Upper lobe of left lung (tissue), 6 donors: ENCODE measurements at regions not wholly inside any gene's neighbourhood (a gene's known extent, or its start where the extent isn't known, plus 50 kb on each side); places are given as distances from the start of the nearest gene placed in this dataset.
"Not testable (repeated sequence)": the region's sequence is repeated elsewhere in the genome, so short reads cannot be mapped to it uniquely, and the experiment has no call there.

ENCODE experiments used
- ATAC-seq, 2 donors: fragments of 200-7000 bp; cut with Tn5 transposase; one replicate each; pipeline ENCODE4 v1.9.1; 2022; ENCODE audit warnings: mild to moderate bottlenecking in 2 of 2, moderate library complexity in 2 of 2; ENCODE audit not compliant: low FRiP score in 2 of 2
- DNase-seq, 2 donors: peaks; one replicate each; pipeline ENCODE4 v3.0.0-alpha.2; 2019 to 2020
- H3K27ac ChIP-seq, 4 donors: fragments of 200-600 bp; sonication (generic); one replicate each; pipeline ENCODE4 v1.5.1; 2016 to 2019
- H3K27me3 ChIP-seq, 4 donors: fragments of 200-600 bp; sonication (generic); one replicate each; pipeline ENCODE4 v1.5.1; 2017 to 2019
- H3K36me3 ChIP-seq, 4 donors: fragments of 200-600 bp; sonication (generic); one replicate each; pipeline ENCODE4 v1.5.1; 2016 to 2019
- H3K4me1 ChIP-seq, 4 donors: fragments of 200-600 bp; sonication (generic); one replicate each; pipeline ENCODE4 v1.5.1; 2018 to 2019
- H3K4me3 ChIP-seq, 4 donors: fragments of 200-600 bp; sonication (generic); one replicate each; pipeline ENCODE4 v1.5.1; 2017 to 2019; ENCODE audit warnings: mild to moderate bottlenecking in 2 of 4, moderate library complexity in 1 of 4
- H3K9me3 ChIP-seq, 4 donors: fragments of 200-600 bp; sonication (generic); one replicate each; pipeline ENCODE4 v1.5.1; 2018 to 2019
- EP300 ChIP-seq, 4 donors: sonication (generic); formaldehyde crosslinking; IDR thresholded peaks; one replicate each; pipeline ENCODE4 v1.5.1; 2017; ENCODE audit warnings: antibody characterized with exemption in 4 of 4, control low read depth in 2 of 4
- POLR2A ChIP-seq, 4 donors: fragments of 450-650 bp; IDR thresholded peaks; one replicate each; pipeline ENCODE4 v1.5.1; 2016 to 2017; ENCODE audit warnings: antibody characterized with exemption in 4 of 4, mild to moderate bottlenecking in 2 of 4
- POLR2AphosphoS5 ChIP-seq, 2 donors: sonication (generic); formaldehyde crosslinking; IDR thresholded peaks; one replicate each; pipeline ENCODE4 v1.5.1; 2017; ENCODE audit warnings: antibody characterized with exemption in 2 of 2
- WGBS, 2 donors: methylation state at CpG; one replicate each; pipeline ENCODE4 v1.1.5; 2017 to 2018; 5-methylcytosine and 5-hydroxymethylcytosine counted together
- TF ChIP-seq, protein P1 (sequence below), 6 experiments: fragments of 450-650 bp in 4 of 6; fragments of 200-600 bp in 2 of 6; sonication (generic) in 2 of 6; IDR thresholded peaks; one replicate each; pipeline ENCODE4 v1.5.1; 2016 to 2019; ENCODE audit warnings: antibody characterized with exemption in 6 of 6
- donor health status: DM: no; HTN: no; CAD: no; lungs with moderate emphysema.
- donor health status: DM: no; HTN: yes; CAD: no; lungs with severe emphysema.

- Histone ChIP-seq H3K27ac (no peak overlapping the region), H3K27me3 (no peaks in the 10 kb centered on the region), H3K4me1 (peaks cover 0 to 5% (median 0%) of the 10 kb centered on the region in 4 donors), H3K9me3 (no peaks in the 10 kb centered on the region), H3K4me3 (no peak overlapping the region), H3K36me3 (no peaks in the 10 kb centered on the region)
- TF ChIP-seq EP300 (IDR thresholded peaks at IDR 0.05): no peak
- TF ChIP-seq, protein P1, sequence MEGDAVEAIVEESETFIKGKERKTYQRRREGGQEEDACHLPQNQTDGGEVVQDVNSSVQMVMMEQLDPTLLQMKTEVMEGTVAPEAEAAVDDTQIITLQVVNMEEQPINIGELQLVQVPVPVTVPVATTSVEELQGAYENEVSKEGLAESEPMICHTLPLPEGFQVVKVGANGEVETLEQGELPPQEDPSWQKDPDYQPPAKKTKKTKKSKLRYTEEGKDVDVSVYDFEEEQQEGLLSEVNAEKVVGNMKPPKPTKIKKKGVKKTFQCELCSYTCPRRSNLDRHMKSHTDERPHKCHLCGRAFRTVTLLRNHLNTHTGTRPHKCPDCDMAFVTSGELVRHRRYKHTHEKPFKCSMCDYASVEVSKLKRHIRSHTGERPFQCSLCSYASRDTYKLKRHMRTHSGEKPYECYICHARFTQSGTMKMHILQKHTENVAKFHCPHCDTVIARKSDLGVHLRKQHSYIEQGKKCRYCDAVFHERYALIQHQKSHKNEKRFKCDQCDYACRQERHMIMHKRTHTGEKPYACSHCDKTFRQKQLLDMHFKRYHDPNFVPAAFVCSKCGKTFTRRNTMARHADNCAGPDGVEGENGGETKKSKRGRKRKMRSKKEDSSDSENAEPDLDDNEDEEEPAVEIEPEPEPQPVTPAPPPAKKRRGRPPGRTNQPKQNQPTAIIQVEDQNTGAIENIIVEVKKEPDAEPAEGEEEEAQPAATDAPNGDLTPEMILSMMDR (IDR thresholded peaks at IDR 0.05): no peak
- no peak for TF ChIP-seq POLR2AphosphoS5 (IDR thresholded peaks at IDR 0.05)
- TF ChIP-seq POLR2A (IDR thresholded peaks at IDR 0.05): no peak
- no peak for ATAC-seq
- no peak for DNase-seq
- 58 to 64% methylated on average over 11 of the region's 11 CpGs for WGBS, 2 donors
Observed at GRCh38 chr15:53196788-53197187, 406.7 kb upstream of the ONECUT1 start.

GRCh38 chr15:53196242-53196641, 406.1 kb upstream of the ONECUT1 start:
- TF ChIP-seq POLR2A (IDR thresholded peaks at IDR 0.05) (no peak), EP300 (IDR thresholded peaks at IDR 0.05) (no peak), POLR2AphosphoS5 (IDR thresholded peaks at IDR 0.05) (no peak)
- TF ChIP-seq, protein P1 (IDR thresholded peaks at IDR 0.05): no peak
- DNase-seq (no peak), ATAC-seq (no peak)
- Histone ChIP-seq H3K4me1 (peaks cover 0 to 5% (median 0%) of the 10 kb centered on the region in 4 donors), H3K4me3 (no peak overlapping the region), H3K27me3 (no peaks in the 10 kb centered on the region), H3K36me3 (no peaks in the 10 kb centered on the region), H3K9me3 (no peaks in the 10 kb centered on the region), H3K27ac (no peak overlapping the region)
- 39 to 46% methylated on average over 5 of the region's 5 CpGs for WGBS, 2 donors

- no peak for TF ChIP-seq POLR2AphosphoS5 (IDR thresholded peaks at IDR 0.05)
- no peak for TF ChIP-seq EP300 (IDR thresholded peaks at IDR 0.05)
- TF ChIP-seq POLR2A (IDR thresholded peaks at IDR 0.05): no peak
- TF ChIP-seq, protein P1 (IDR thresholded peaks at IDR 0.05): no peak
- Histone ChIP-seq H3K9me3 (no peaks in the 10 kb centered on the region), H3K27ac (no peak overlapping the region), H3K36me3 (no peaks in the 10 kb centered on the region), H3K4me1 (peaks cover 0 to 5% (median 0%) of the 10 kb centered on the region in 4 donors), H3K27me3 (no peaks in the 10 kb centered on the region), H3K4me3 (no peak overlapping the region)
- 52 to 67% methylated on average over 2 of the region's 2 CpGs for WGBS, 2 donors
- DNase-seq (no peak), ATAC-seq (no peak)
Observed at GRCh38 chr15:53193149-53193548, 403.0 kb upstream of the ONECUT1 start.

DNA sequence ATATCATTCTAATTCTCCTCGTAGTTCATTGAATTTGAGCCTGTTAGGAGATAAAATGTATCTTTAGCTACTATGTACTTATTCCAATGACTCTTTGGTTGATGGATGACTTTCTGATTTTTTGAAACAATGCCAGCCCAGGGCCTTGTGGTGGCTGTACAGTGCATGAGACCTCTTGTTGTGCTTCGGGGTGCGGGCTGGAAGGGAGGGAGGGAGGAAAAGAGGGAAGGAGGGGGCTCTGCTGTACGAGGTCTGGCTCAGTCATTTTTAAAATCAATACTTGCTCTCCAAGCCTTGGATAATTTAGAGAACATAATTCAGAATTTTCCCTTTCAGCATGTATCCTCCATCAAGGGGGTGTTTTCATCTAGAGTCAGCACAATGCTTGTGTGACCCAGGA, 399.7 kb upstream of the ONECUT1 start:
- no peak for TF ChIP-seq POLR2A (IDR thresholded peaks at IDR 0.05)
- TF ChIP-seq, protein P1 (IDR thresholded peaks at IDR 0.05): no peak
- no peak for TF ChIP-seq EP300 (IDR thresholded peaks at IDR 0.05)
- no peak for TF ChIP-seq POLR2AphosphoS5 (IDR thresholded peaks at IDR 0.05)
- ATAC-seq (no peak), DNase-seq (no peak)
- H3K27me3 ChIP-seq: no peaks in the 10 kb centered on the region
- H3K36me3 ChIP-seq: no peaks in the 10 kb centered on the region
- H3K27ac ChIP-seq: no peak overlapping the region
- H3K4me3 ChIP-seq: no peak overlapping the region
- H3K9me3 ChIP-seq: no peaks in the 10 kb centered on the region
- WGBS, 2 donors: 65 to 79% methylated on average over 4 of the region's 4 CpGs
- H3K4me1 ChIP-seq: no peaks in the 10 kb centered on the region

GRCh38 chr15:53183449-53183848, 393.3 kb upstream of the ONECUT1 start:
- H3K36me3 ChIP-seq, H3K27ac ChIP-seq, H3K4me3 ChIP-seq, H3K27me3 ChIP-seq, DNase-seq, H3K4me1 ChIP-seq, H3K9me3 ChIP-seq, ATAC-seq: not testable (repeated sequence)
- 77 to 90% methylated on average over 6 to 9 of the region's 9 CpGs for WGBS, 2 donors
